ENCODE measurements at regions not wholly inside any gene's neighbourhood (a gene's known extent, or its start where the extent isn't known, plus 50 kb on each side); places are given as distances from the start of the nearest gene placed in this dataset.
A peak's percentile ranks its signal among the peaks of the same experiment; 100 is the strongest.

DNA sequence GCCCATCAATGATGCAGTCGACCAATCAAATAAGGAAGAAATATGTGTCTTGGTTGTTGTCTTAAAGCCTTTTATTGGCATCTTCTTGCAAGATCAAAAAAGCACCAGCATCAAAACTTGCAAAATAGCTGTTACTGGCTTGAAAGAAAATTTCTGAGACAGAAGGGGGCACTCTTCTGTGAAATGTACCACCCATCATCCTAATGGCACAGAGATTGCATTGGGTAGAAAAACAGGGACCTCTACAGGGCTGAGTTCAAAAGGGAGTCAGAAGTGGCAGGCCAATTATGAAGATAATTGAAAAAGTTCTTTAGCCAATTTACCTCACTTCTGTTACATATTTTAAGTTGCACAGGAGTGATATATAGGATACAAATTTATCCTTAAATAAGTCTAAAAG is 122.3 kb upstream of the GPR149 start:
- DNase-seq (ENCODE audit: extremely low spot score, unreplicated experiment), result no peak
- no peaks in the 10 kb centered on the region for H3K9me3 Mint-ChIP-seq (ENCODE audit: unreplicated experiment)
- TF ChIP-seq, protein P1, sequence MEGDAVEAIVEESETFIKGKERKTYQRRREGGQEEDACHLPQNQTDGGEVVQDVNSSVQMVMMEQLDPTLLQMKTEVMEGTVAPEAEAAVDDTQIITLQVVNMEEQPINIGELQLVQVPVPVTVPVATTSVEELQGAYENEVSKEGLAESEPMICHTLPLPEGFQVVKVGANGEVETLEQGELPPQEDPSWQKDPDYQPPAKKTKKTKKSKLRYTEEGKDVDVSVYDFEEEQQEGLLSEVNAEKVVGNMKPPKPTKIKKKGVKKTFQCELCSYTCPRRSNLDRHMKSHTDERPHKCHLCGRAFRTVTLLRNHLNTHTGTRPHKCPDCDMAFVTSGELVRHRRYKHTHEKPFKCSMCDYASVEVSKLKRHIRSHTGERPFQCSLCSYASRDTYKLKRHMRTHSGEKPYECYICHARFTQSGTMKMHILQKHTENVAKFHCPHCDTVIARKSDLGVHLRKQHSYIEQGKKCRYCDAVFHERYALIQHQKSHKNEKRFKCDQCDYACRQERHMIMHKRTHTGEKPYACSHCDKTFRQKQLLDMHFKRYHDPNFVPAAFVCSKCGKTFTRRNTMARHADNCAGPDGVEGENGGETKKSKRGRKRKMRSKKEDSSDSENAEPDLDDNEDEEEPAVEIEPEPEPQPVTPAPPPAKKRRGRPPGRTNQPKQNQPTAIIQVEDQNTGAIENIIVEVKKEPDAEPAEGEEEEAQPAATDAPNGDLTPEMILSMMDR (IDR thresholded peaks at IDR 0.05), result peak; percentile 9
- no peaks in the 10 kb centered on the region for H3K4me1 Mint-ChIP-seq (ENCODE audit: unreplicated experiment)
- H3K36me3 Mint-ChIP-seq (ENCODE audit: unreplicated experiment), result no peaks in the 10 kb centered on the region
- H3K27me3 Mint-ChIP-seq (ENCODE audit: unreplicated experiment), result no peaks in the 10 kb centered on the region
- no peak overlapping the region for H3K27ac Mint-ChIP-seq (ENCODE audit: unreplicated experiment)
- no peak overlapping the region for H3K4me3 Mint-ChIP-seq (ENCODE audit: unreplicated experiment)

DNA sequence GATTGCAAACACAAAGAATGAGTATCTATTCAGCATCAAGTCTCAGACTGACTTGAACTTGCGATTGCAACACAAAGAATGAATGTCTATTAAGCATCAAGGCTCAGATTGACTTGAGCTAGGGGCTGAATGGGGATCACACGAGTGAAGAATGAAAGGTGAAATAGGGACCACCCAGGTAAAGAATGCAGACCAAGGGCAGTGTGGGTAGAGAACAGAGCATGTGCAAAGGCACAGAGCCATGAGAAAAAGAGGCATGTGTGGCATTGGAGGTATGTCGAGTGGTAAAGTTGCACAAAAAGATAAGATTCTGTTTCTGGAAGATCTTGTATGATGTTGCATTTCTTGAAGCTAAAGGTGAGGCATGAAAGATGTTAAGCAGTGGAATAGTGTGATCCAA is 119.4 kb upstream of the GPR149 start:
- TF ChIP-seq, protein P1 (IDR thresholded peaks at IDR 0.05), result no peak
- no peak for DNase-seq (ENCODE audit: extremely low spot score, unreplicated experiment)
- H3K27me3 Mint-ChIP-seq (ENCODE audit: unreplicated experiment), result no peaks in the 10 kb centered on the region
- H3K27ac Mint-ChIP-seq (ENCODE audit: unreplicated experiment), result no peak overlapping the region
- H3K4me3 Mint-ChIP-seq (ENCODE audit: unreplicated experiment), result no peak overlapping the region
- H3K9me3 Mint-ChIP-seq (ENCODE audit: unreplicated experiment), result no peaks in the 10 kb centered on the region
- H3K4me1 Mint-ChIP-seq (ENCODE audit: unreplicated experiment), result no peaks in the 10 kb centered on the region
- no peaks in the 10 kb centered on the region for H3K36me3 Mint-ChIP-seq (ENCODE audit: unreplicated experiment)

DNA sequence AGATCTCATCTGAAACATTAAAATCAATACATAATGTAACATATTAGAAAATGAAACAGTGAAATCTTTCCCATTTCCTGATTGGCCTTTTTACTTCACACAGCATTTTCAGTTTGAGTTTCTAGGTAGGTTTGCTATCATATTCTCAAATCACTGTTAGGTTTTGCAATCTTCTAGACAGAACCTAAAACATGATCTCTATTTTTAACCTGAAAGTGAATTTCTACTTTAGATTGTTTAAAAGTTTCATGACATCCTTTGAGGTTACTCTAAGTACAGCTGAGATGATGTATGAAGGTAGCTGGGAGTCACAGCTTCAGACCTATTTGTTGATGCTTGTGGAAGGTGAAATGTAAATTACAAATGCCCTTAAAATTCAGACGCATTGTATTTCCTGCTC is 118.4 kb upstream of the GPR149 start:
- Mint-ChIP-seq H3K4me1 (ENCODE audit: unreplicated experiment) (no peaks in the 10 kb centered on the region), H3K36me3 (ENCODE audit: unreplicated experiment) (no peaks in the 10 kb centered on the region), H3K27me3 (ENCODE audit: unreplicated experiment) (no peaks in the 10 kb centered on the region), H3K27ac (ENCODE audit: unreplicated experiment) (no peak overlapping the region), H3K4me3 (ENCODE audit: unreplicated experiment) (no peak overlapping the region), H3K9me3 (ENCODE audit: unreplicated experiment) (no peaks in the 10 kb centered on the region)
- DNase-seq (ENCODE audit: extremely low spot score, unreplicated experiment), result no peak
- TF ChIP-seq, protein P1 (IDR thresholded peaks at IDR 0.05), result no peak

DNA sequence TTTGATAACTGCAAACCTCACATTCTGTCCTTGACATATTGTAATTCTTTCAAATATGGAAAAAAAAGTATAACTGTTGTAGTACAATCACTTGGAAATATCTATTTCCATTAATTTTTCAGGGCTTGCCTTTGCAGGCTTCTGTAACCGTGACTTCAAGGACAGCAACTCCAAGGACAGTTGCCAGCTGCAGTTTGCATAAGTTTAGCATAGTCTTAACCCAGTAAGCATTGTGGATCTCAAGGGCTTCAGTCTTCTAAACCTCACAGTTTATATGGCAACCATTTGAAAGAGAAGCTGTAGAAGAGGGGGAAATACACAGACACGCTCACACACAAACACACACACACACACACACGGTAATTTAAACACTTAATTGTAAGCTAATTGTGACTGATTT is 112.8 kb upstream of the GPR149 start:
- no peak overlapping the region for H3K4me3 Mint-ChIP-seq (ENCODE audit: unreplicated experiment)

DNA sequence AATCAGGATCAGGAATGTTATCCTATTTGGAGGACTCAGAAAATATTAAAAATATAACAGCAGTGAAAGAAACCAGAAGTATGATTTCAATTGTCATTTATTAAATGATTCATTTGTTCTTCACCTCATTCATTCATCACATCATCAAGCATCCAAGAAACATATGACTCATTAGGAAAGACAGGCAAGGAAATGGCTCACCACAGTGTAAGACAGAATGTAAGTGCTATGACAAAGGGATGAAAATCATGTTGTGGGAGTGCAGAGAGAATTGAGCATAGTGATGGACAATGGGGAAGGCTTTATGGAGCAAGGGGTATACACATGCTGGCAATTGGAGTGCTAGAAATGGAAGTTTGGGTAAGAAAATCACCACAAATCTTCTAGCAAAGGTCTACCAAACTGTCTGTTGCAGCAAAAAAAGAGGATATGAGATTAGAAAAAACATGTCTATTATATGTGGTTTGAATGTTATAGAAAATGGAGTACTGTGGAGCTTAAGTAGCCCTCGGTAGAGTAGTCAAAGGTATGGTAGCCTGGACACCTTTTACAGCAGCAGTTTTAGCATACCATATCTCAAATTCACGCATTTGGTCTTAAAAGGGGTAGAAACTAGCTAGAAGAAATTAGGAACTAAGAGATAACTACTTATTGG is 111.1 kb upstream of the GPR149 start:
- H3K4me3 Mint-ChIP-seq (ENCODE audit: unreplicated experiment), result no peak overlapping the region
- H3K4me1 Mint-ChIP-seq (ENCODE audit: unreplicated experiment), result no peaks in the 10 kb centered on the region
- H3K9me3 Mint-ChIP-seq (ENCODE audit: unreplicated experiment), result no peaks in the 10 kb centered on the region
- H3K27ac Mint-ChIP-seq (ENCODE audit: unreplicated experiment), result no peak overlapping the region
- no peak for DNase-seq (ENCODE audit: extremely low spot score, unreplicated experiment)
- TF ChIP-seq, protein P1 (IDR thresholded peaks at IDR 0.05), result no peak
- H3K27me3 Mint-ChIP-seq (ENCODE audit: unreplicated experiment), result peaks cover 2% of the 10 kb centered on the region
- no peaks in the 10 kb centered on the region for H3K36me3 Mint-ChIP-seq (ENCODE audit: unreplicated experiment)

More for the DNA sequence above, 112.8 kb upstream of the GPR149 start:
- Mint-ChIP-seq H3K27ac (ENCODE audit: unreplicated experiment) (no peak overlapping the region), H3K36me3 (ENCODE audit: unreplicated experiment) (no peaks in the 10 kb centered on the region), H3K27me3 (ENCODE audit: unreplicated experiment) (peaks cover 1% of the 10 kb centered on the region), H3K9me3 (ENCODE audit: unreplicated experiment) (no peaks in the 10 kb centered on the region), H3K4me1 (ENCODE audit: unreplicated experiment) (no peaks in the 10 kb centered on the region)
- DNase-seq (ENCODE audit: extremely low spot score, unreplicated experiment), result no peak
- TF ChIP-seq, protein P1 (IDR thresholded peaks at IDR 0.05), result no peak
